Endothelial cell (in vitro differentiated cells): ENCODE measurements at regions not wholly inside any gene's neighbourhood (a gene's known extent, or its start where the extent isn't known, plus 50 kb on each side); places are given as distances from the start of the nearest gene placed in this dataset.

Experiments
- DNase-seq: peaks from one replicate; pipeline ENCODE4 v3.0.0; 2021; ENCODE audit warnings: low spot score
- H3K27ac Mint-ChIP-seq: one replicate; pipeline ENCODE4 v1.8.0; 2021; ENCODE audit warnings: mixed read lengths, inconsistent platforms; ENCODE audit not compliant: unreplicated experiment
- H3K27me3 Mint-ChIP-seq: one replicate; pipeline ENCODE4 v1.8.0; 2021; ENCODE audit warnings: mild to moderate bottlenecking, moderate library complexity, mixed read lengths, inconsistent platforms; ENCODE audit not compliant: unreplicated experiment
- H3K36me3 Mint-ChIP-seq: one replicate; pipeline ENCODE4 v1.8.0; 2021; ENCODE audit warnings: mild to moderate bottlenecking, low read depth, mixed read lengths, inconsistent platforms; ENCODE audit not compliant: unreplicated experiment
- H3K4me1 Mint-ChIP-seq: one replicate; pipeline ENCODE4 v1.8.0; 2021; ENCODE audit warnings: mild to moderate bottlenecking, mixed read lengths, inconsistent platforms; ENCODE audit not compliant: unreplicated experiment
- H3K4me3 Mint-ChIP-seq: one replicate; pipeline ENCODE4 v1.8.0; 2021; ENCODE audit warnings: mild to moderate bottlenecking, mixed read lengths, inconsistent platforms; ENCODE audit not compliant: unreplicated experiment
- H3K9me3 Mint-ChIP-seq: one replicate; pipeline ENCODE4 v1.8.0; 2021; ENCODE audit warnings: mixed read lengths, inconsistent platforms; ENCODE audit not compliant: unreplicated experiment
- TF ChIP-seq, protein P1 (sequence below): fragments of 200-600 bp; sonication (generic); IDR thresholded peaks from one replicate; pipeline ENCODE4 v1.5.0; 2021; ENCODE audit warnings: antibody characterized with exemption; ENCODE audit not compliant: unreplicated experiment

DNA sequence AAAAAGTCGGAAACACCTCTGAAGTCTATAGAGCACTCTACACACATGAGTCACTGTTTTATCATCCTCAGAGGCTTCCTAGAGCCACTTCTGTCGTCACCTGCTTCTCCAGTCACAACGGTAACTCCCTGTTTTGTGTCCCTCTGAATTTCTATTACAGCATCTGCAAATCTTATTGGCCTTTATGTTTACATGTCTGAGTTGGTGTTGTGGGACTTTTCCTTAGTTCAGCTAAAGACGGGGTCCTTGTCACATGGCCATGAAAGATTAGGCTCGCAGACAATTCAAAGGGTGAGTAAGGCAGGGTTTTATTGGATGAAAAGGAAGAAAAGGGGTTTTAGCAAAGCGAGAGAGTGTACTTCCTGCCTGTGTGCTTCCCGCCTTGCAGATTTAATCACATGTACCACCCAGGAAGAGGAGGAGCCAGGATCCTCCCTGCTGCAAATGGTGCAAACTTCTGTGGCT, 185.6 kb downstream of the LPIN1 start:
- Mint-ChIP-seq H3K36me3 (no peaks in the 10 kb centered on the region), H3K4me3 (no peak overlapping the region), H3K4me1 (no peaks in the 10 kb centered on the region), H3K27me3 (no peaks in the 10 kb centered on the region), H3K27ac (no peak overlapping the region), H3K9me3 (no peaks in the 10 kb centered on the region)
- DNase-seq = no peak
- TF ChIP-seq, protein P1, sequence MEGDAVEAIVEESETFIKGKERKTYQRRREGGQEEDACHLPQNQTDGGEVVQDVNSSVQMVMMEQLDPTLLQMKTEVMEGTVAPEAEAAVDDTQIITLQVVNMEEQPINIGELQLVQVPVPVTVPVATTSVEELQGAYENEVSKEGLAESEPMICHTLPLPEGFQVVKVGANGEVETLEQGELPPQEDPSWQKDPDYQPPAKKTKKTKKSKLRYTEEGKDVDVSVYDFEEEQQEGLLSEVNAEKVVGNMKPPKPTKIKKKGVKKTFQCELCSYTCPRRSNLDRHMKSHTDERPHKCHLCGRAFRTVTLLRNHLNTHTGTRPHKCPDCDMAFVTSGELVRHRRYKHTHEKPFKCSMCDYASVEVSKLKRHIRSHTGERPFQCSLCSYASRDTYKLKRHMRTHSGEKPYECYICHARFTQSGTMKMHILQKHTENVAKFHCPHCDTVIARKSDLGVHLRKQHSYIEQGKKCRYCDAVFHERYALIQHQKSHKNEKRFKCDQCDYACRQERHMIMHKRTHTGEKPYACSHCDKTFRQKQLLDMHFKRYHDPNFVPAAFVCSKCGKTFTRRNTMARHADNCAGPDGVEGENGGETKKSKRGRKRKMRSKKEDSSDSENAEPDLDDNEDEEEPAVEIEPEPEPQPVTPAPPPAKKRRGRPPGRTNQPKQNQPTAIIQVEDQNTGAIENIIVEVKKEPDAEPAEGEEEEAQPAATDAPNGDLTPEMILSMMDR = no peak

DNA sequence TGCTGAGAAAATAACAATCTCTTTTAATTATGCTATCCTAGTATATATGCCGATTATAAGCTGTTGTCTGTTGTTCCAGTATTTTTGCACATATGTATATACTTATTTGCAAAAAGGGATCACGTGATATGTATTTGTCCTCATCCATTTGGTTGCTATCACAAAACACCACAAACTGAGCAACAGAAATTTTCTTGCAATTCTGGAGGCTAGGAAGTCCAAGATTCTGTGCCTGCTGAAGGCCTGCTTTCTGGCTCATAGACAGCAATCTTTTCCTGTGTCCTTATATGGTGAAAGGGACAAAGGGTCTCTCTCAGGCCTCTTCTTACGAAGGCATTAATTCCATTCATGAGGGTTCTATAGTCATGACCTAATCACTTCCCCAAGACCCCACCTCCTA, 186.5 kb downstream of the LPIN1 start:
- no peaks in the 10 kb centered on the region for H3K9me3 Mint-ChIP-seq
- H3K27me3 Mint-ChIP-seq = no peaks in the 10 kb centered on the region
- no peak for DNase-seq
- H3K4me3 Mint-ChIP-seq = no peak overlapping the region
- H3K27ac Mint-ChIP-seq = no peak overlapping the region
- H3K4me1 Mint-ChIP-seq = no peaks in the 10 kb centered on the region
- TF ChIP-seq, protein P1 = no peak
- H3K36me3 Mint-ChIP-seq = no peaks in the 10 kb centered on the region

DNA sequence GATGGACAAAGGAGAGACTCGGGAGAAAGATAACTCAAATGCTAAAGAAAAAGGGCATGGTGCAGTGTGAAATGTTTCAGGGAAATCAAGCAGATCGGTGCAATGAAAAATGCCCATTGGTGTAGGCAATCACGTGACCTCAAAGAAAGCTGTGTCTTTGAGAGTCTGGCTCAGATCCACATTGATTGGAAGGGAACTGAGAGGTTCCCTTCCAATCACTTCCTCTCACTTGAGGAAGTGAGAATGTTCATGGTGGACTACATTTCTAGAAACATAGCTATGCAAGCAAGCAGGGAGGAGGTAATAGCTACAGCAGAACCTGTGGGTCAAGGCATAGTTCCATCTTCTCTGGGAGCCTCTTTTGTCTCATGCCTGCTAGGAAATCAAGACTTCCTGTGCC, 187.4 kb downstream of the LPIN1 start:
- no peak overlapping the region for H3K4me3 Mint-ChIP-seq
- DNase-seq = no peak
- H3K9me3 Mint-ChIP-seq = no peaks in the 10 kb centered on the region
- no peaks in the 10 kb centered on the region for H3K4me1 Mint-ChIP-seq
- no peaks in the 10 kb centered on the region for H3K36me3 Mint-ChIP-seq
- H3K27me3 Mint-ChIP-seq = no peaks in the 10 kb centered on the region
- no peak overlapping the region for H3K27ac Mint-ChIP-seq
- TF ChIP-seq, protein P1 = no peak

DNA sequence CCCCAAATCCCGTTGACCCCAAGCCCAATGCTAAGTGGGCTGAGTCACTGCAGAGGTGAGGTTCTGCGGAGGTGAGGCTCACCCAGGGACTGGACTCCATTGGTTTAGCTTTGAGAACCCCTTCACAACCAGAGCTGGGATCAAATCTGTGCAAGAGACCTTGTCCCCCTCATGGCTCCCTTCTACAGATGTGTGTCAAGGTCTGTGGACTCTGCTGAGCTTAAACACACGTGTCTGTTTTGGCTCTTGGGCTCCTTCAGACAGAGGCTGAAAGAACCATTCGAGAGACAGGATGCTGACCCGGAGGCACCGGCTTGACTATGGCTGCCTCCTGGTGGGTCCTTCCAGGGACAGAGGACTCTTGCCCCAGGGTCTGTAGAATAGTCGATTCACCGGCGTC, 190.3 kb downstream of the LPIN1 start:
- no peak overlapping the region for H3K4me3 Mint-ChIP-seq
- no peaks in the 10 kb centered on the region for H3K9me3 Mint-ChIP-seq
- H3K4me1 Mint-ChIP-seq = peaks cover 3% of the 10 kb centered on the region
- no peaks in the 10 kb centered on the region for H3K27me3 Mint-ChIP-seq
- no peak overlapping the region for H3K27ac Mint-ChIP-seq
- H3K36me3 Mint-ChIP-seq = no peaks in the 10 kb centered on the region
- DNase-seq = no peak
- TF ChIP-seq, protein P1 = no peak

DNA sequence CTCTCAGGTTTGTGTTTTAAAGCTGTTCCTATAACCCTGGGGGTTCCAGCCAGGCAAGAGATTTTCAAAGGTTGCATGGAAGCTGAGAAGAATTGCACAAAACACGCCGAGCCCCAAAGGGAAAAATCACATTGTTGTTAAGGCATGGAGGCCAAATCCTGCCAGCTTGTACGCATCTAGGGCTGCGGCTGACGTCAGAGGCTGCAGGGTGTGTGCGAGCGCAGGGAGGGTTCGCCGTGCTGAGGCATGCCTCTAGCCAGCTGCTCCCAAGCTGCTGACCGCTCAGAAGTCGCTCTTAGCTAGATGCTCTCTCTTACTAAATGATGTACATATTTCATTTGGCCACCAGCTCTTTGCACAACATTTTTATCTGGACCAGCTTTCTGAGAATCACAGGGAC, 191.8 kb downstream of the LPIN1 start:
- H3K27ac Mint-ChIP-seq = no peak overlapping the region
- no peak for DNase-seq
- TF ChIP-seq, protein P1 = no peak
- H3K27me3 Mint-ChIP-seq = no peaks in the 10 kb centered on the region
- H3K36me3 Mint-ChIP-seq = no peaks in the 10 kb centered on the region
- H3K4me3 Mint-ChIP-seq = no peak overlapping the region
- H3K9me3 Mint-ChIP-seq = no peaks in the 10 kb centered on the region
- H3K4me1 Mint-ChIP-seq = peaks cover 3% of the 10 kb centered on the region
